ENCODE measurements at regions not wholly inside any gene's neighbourhood (a gene's known extent, or its start where the extent isn't known, plus 50 kb on each side); places are given as distances from the start of the nearest gene placed in this dataset.
A peak's percentile ranks its signal among the peaks of the same experiment; 100 is the strongest.

GRCh38 chr2:105556366-105556765 is 157.5 kb upstream of the FHL2 start:
- H3K4me3 ChIP-seq (ENCODE audit: low read depth, low read length) = no peak overlapping the region
- TF ChIP-seq CTCF (IDR thresholded peaks at IDR 0.05; ENCODE audit: insufficient read depth, low read depth, low read length) = no peak
- no peak for DNase-seq (ENCODE audit: low read depth)

GRCh38 chr2:105554235-105554634 is 155.4 kb upstream of the FHL2 start:
- TF ChIP-seq CTCF (IDR thresholded peaks at IDR 0.05; ENCODE audit: insufficient read depth, low read depth, low read length) = no peak
- H3K4me3 ChIP-seq (ENCODE audit: low read depth, low read length) = no peak overlapping the region
- DNase-seq (ENCODE audit: low read depth) = no peak

- TF ChIP-seq CTCF (IDR thresholded peaks at IDR 0.05; ENCODE audit: insufficient read depth, low read depth, low read length) = no peak
- DNase-seq (ENCODE audit: low read depth) = peak; percentile 52
Measured at GRCh38 chr2:105553538-105554196, 154.8 kb upstream of the FHL2 start.

GRCh38 chr2:105546628-105546974 is 147.8 kb upstream of the FHL2 start:
- no peak for DNase-seq (ENCODE audit: low read depth)
- TF ChIP-seq CTCF (IDR thresholded peaks at IDR 0.05; ENCODE audit: insufficient read depth, low read depth, low read length) = no peak
- no peak overlapping the region for H3K4me3 ChIP-seq (ENCODE audit: low read depth, low read length)

More at GRCh38 chr2:105553538-105554196, 154.8 kb upstream of the FHL2 start:
- H3K4me3 ChIP-seq (ENCODE audit: low read depth, low read length) = no peak overlapping the region

GRCh38 chr2:105545730-105546627 is 147.1 kb upstream of the FHL2 start:
- peak; percentile 87 for TF ChIP-seq CTCF (IDR thresholded peaks at IDR 0.05; ENCODE audit: insufficient read depth, low read depth, low read length)
- no peak overlapping the region for H3K4me3 ChIP-seq (ENCODE audit: low read depth, low read length)
- DNase-seq (ENCODE audit: low read depth) = peak; percentile 72

- TF ChIP-seq CTCF (IDR thresholded peaks at IDR 0.05; ENCODE audit: insufficient read depth, low read depth, low read length) = no peak
- no peak for DNase-seq (ENCODE audit: low read depth)
- no peak overlapping the region for H3K4me3 ChIP-seq (ENCODE audit: low read depth, low read length)
Measured at GRCh38 chr2:105544591-105545377, 145.9 kb upstream of the FHL2 start.
